IMR-90 (cell line): ENCODE measurements at regions not wholly inside any gene's neighbourhood (a gene's known extent, or its start where the extent isn't known, plus 50 kb on each side); places are given as distances from the start of the nearest gene placed in this dataset.
"Not testable (repeated sequence)": the region's sequence is repeated elsewhere in the genome, so short reads cannot be mapped to it uniquely, and the experiment has no call there.

Experiments used
- ATAC-seq: fragments of 200-7000 bp; cut with Tn5 transposase; 2 replicates; pipeline ENCODE4 v1.9.1; 2020; ENCODE audit warnings: low read depth, mild to moderate bottlenecking, moderate library complexity
- BruUV-seq: library from RNA; stranded (reverse); fragments of 400-500 nt; replicated peaks from 2 replicates; lab custom pipeline; 2021; lab: Mats Ljungman, UMichigan
- CTCF ChIA-PET: fragments of 300-600 bp; formaldehyde crosslinking; extraction: SDS; loops from one replicate; lab custom pipeline; 2021; ENCODE audit warnings: antibody characterized with exemption; lab: Yijun Ruan, JAX
- POLR2A ChIA-PET: fragments of 300-600 bp; sonication (Branson Sonifier 250); formaldehyde crosslinking; loops from one replicate; lab custom pipeline; 2022; ENCODE audit warnings: antibody characterized with exemption; ENCODE audit not compliant: unreplicated experiment; lab: Charles Lee
- DNase-seq: peaks from one replicate; pipeline ENCODE4 v3.0.0; 2013
- H2AFZ ChIP-seq: replicated peaks from 2 replicates; pipeline ENCODE3; 2013; ENCODE audit warnings: low read length, mild to moderate bottlenecking; ENCODE audit not compliant: poor library complexity
- H2AK5ac ChIP-seq: 2 replicates; pipeline ENCODE4 v1.6.1; 2013; ENCODE audit warnings: low read depth, low read length, inconsistent platforms
- H2AK9ac ChIP-seq: replicated peaks from 2 replicates; pipeline ENCODE3; 2013; ENCODE audit warnings: mild to moderate bottlenecking, low read depth, low read length, moderate library complexity; ENCODE audit not compliant: poor library complexity
- H2BK120ac ChIP-seq: 2 replicates; pipeline ENCODE4 v1.6.1; 2013; ENCODE audit warnings: low read depth, low read length, inconsistent platforms
- H2BK15ac ChIP-seq: 3 replicates; pipeline ENCODE4 v1.6.1; 2013; ENCODE audit warnings: low read depth, low read length, inconsistent platforms
- H2BK20ac ChIP-seq: 2 replicates; pipeline ENCODE4 v1.6.1; 2013; ENCODE audit warnings: low read depth, mild to moderate bottlenecking, inconsistent platforms, low read length, moderate library complexity
- H2BK5ac ChIP-seq: 2 replicates; pipeline ENCODE4 v1.6.1; 2013; ENCODE audit warnings: mild to moderate bottlenecking, low read depth, low read length, inconsistent platforms; ENCODE audit not compliant: poor library complexity, severe bottlenecking
- H3K14ac ChIP-seq: replicated peaks from 2 replicates; pipeline ENCODE4 v1.6.1; 2013; ENCODE audit warnings: low read depth, low read length, inconsistent platforms
- H3K18ac ChIP-seq: 2 replicates; pipeline ENCODE4 v1.6.1; 2013; ENCODE audit warnings: low read depth, low read length, control low read depth
- H3K23ac ChIP-seq: 2 replicates; pipeline ENCODE4 v1.6.1; 2013; ENCODE audit warnings: low read depth, low read length, inconsistent platforms
- H3K27ac ChIP-seq: 2 replicates; pipeline ENCODE4 v1.5.1; 2013; ENCODE audit warnings: mild to moderate bottlenecking, control low read depth, low read length; ENCODE audit not compliant: insufficient read depth
- H3K27me3 ChIP-seq: 2 replicates; pipeline ENCODE4 v1.6.1; 2013; ENCODE audit warnings: low read length; ENCODE audit not compliant: control insufficient read depth, insufficient read depth
- H3K36me3 ChIP-seq: 2 replicates; pipeline ENCODE4 v1.6.1; 2013; ENCODE audit warnings: low read length, mixed read lengths; ENCODE audit not compliant: control insufficient read depth, insufficient read depth
- H3K4ac ChIP-seq: 2 replicates; pipeline ENCODE4 v1.6.1; 2013; ENCODE audit warnings: low read depth, low read length, inconsistent platforms
- H3K4me1 ChIP-seq: 2 replicates; pipeline ENCODE4 v1.6.1; 2013; ENCODE audit warnings: low read length, mixed read lengths; ENCODE audit not compliant: control insufficient read depth, insufficient read depth
- H3K4me2 ChIP-seq: 2 replicates; pipeline ENCODE4 v1.6.1; 2013; ENCODE audit warnings: low read depth, mild to moderate bottlenecking, control low read depth, low read length, moderate library complexity
- H3K4me3 ChIP-seq: 2 replicates; pipeline ENCODE4 v1.5.1; 2013; ENCODE audit warnings: low read depth, mild to moderate bottlenecking, control low read depth, low read length, moderate library complexity; ENCODE audit not compliant: insufficient read depth
- H3K56ac ChIP-seq: 2 replicates; pipeline ENCODE4 v1.6.1; 2013; ENCODE audit warnings: low read length, inconsistent platforms; ENCODE audit not compliant: insufficient read depth; ENCODE audit errors: extremely low read depth
- H3K79me1 ChIP-seq, 2 experiments: 2 replicates each; pipeline ENCODE4 v1.6.1; 2013; ENCODE audit warnings: low read length in 2 of 2, inconsistent platforms in 1 of 2, low read depth in 1 of 2
- H3K9ac ChIP-seq: 2 replicates; pipeline ENCODE4 v1.6.1; 2013; ENCODE audit warnings: low read depth, low read length, control low read depth
- H3K9me1 ChIP-seq: 2 replicates; pipeline ENCODE4 v1.6.1; 2013; ENCODE audit warnings: low read length, inconsistent platforms; ENCODE audit not compliant: insufficient read depth
- H3K9me3 ChIP-seq: 2 replicates; pipeline ENCODE4 v1.6.1; 2013; ENCODE audit warnings: low read length; ENCODE audit not compliant: control insufficient read depth, insufficient read depth
- H4K20me1 ChIP-seq: 2 replicates; pipeline ENCODE4 v1.6.1; 2013; ENCODE audit warnings: low read length, inconsistent platforms; ENCODE audit not compliant: insufficient read depth
- H4K5ac ChIP-seq: 2 replicates; pipeline ENCODE4 v1.6.1; 2013; ENCODE audit warnings: mild to moderate bottlenecking, low read depth, low read length, control low read depth
- H4K8ac ChIP-seq, 2 experiments: 2 replicates each; pipeline ENCODE4 v1.6.1; 2013; ENCODE audit warnings: low read depth in 2 of 2, low read length in 2 of 2, control low read depth in 1 of 2, inconsistent platforms in 1 of 2
- H4K91ac ChIP-seq: 2 replicates; pipeline ENCODE4 v1.6.1; 2013; ENCODE audit warnings: low read depth, low read length, inconsistent platforms; ENCODE audit not compliant: insufficient read depth
- MXI1 ChIP-seq: IDR thresholded peaks from 2 replicates; pipeline ENCODE4 v1.6.1; 2012; ENCODE audit warnings: low read depth, mild to moderate bottlenecking, low read length, moderate library complexity, borderline replicate concordance
- POLR2A ChIP-seq: IDR thresholded peaks from 2 replicates; pipeline ENCODE4 v1.6.1; 2012; ENCODE audit warnings: mild to moderate bottlenecking, low read depth, low read length
- SMC3 ChIP-seq: fragments of 150-350 bp; IDR thresholded peaks from 2 replicates; pipeline ENCODE4 v1.6.1; 2016; ENCODE audit warnings: low read depth, mild to moderate bottlenecking, antibody characterized with exemption, low read length, moderate library complexity
- USF2 ChIP-seq: fragments of 150-350 bp; IDR thresholded peaks from 2 replicates; pipeline ENCODE4 v1.6.1; 2017; ENCODE audit warnings: mild to moderate bottlenecking, antibody characterized with exemption, low read length, low read depth
- WGBS, 2 experiments: methylation state at CpG; one replicate each; pipeline versions ENCODE4 v1.1.5 to v1.1.7; 2013; ENCODE audit warnings: missing lambda C conversion rate in 2 of 2; ENCODE audit not compliant: insufficient read length in 1 of 2; ENCODE audit errors: extremely low coverage in 2 of 2; 5-methylcytosine and 5-hydroxymethylcytosine counted together
- dilution Hi-C: fragments of 300-500 bp; cut with HindIII; formaldehyde crosslinking; loops from one replicate; pipeline ENCODE4 v1.14.3; 2018; ENCODE audit warnings: low sequenced_read_pairs; ENCODE audit not compliant: unreplicated experiment
- in situ Hi-C: fragments of 300-500 bp; cut with MboI; formaldehyde crosslinking; loops from 3 replicates; pipeline ENCODE4 v1.14.3; 2019; ENCODE audit warnings: low sequenced_read_pairs, inconsistent platforms, mixed read lengths
- intact Hi-C: fragments of 100-400 bp; cut with micrococcal nuclease; formaldehyde crosslinking; loops from 2 replicates; pipeline ENCODE4 v1.10.0; 2022
- TF ChIP-seq, protein P1 (sequence below): fragments of 150-350 bp; IDR thresholded peaks from 2 replicates; pipeline ENCODE4 v1.6.1; 2016; ENCODE audit warnings: low read depth, mild to moderate bottlenecking, low read length, moderate library complexity, borderline replicate concordance

DNA sequence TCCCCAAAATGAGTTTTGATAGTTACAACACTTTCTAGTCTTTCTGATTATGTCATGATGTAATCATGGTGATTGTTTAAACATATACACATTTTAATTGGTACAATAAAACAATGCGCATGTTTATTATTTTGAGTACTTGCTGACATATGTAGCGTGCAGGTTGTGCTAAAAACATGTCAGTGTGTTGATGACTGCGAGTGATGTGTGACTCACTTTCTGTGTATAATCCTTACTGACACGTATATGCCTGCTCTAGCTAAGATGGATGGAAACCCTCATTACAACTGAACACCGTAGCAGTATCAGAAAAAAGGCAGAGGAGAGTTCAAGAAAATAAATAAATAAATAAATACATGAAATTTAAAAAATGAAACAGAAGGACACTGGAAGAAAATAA is 1552.4 kb upstream of the FLRT2 start:
- Histone ChIP-seq H3K79me1 (no peaks in the 10 kb centered on the region), H2AFZ (no peak overlapping the region), H4K8ac (no peak overlapping the region), H3K36me3 (no peaks in the 10 kb centered on the region), H4K91ac (no peak overlapping the region), H3K14ac (no peak overlapping the region), H4K5ac (no peak overlapping the region; the same call in 1 of the 2 replicates), H3K56ac (no peak overlapping the region), H3K4me3 (no peak overlapping the region), H2BK20ac (no peak overlapping the region), H3K23ac (no peak overlapping the region), H3K9me1 (no peaks in the 10 kb centered on the region), H2AK5ac (no peak overlapping the region), H2AK9ac (no peak overlapping the region), H2BK5ac (no peak overlapping the region), H3K9ac (no peak overlapping the region), H2BK15ac (no peak overlapping the region; the same call in 2 of the 3 replicates), H2BK120ac (no peak overlapping the region), H3K4me1 (peaks cover 9% of the 10 kb centered on the region), H3K27me3 (no peaks in the 10 kb centered on the region), H3K4me2 (no peak overlapping the region), H3K9me3 (no peaks in the 10 kb centered on the region), H3K27ac (no peak overlapping the region), H4K20me1 (no peaks in the 10 kb centered on the region), H3K4ac (no peak overlapping the region), H3K18ac (peak overlapping the region; percentile 51; the same call in 1 of the 2 replicates)
- intact Hi-C loops, result no loop called here
- DNase-seq (no peak), ATAC-seq (no peak)
- in situ Hi-C loops, result no loop called here
- BruUV-seq, result no TSS peak
- TF ChIP-seq, protein P1, sequence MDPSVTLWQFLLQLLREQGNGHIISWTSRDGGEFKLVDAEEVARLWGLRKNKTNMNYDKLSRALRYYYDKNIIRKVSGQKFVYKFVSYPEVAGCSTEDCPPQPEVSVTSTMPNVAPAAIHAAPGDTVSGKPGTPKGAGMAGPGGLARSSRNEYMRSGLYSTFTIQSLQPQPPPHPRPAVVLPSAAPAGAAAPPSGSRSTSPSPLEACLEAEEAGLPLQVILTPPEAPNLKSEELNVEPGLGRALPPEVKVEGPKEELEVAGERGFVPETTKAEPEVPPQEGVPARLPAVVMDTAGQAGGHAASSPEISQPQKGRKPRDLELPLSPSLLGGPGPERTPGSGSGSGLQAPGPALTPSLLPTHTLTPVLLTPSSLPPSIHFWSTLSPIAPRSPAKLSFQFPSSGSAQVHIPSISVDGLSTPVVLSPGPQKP, result no peak
- TF ChIP-seq POLR2A (no peak), USF2 (no peak), MXI1 (no peak), SMC3 (no peak)
- ChIA-PET CTCF (no interaction called here), POLR2A (interaction anchor here (0.7 kb wide), 1 partner anchor 630 kb away, joined by 16 read pairs; no protein-coding TSS in a partner anchor)
- WGBS, 2 experiments, result no CpG with 5 or more reads among the region's 5 CpGs
- dilution Hi-C loops, result no loop called here

GRCh38 chr14:83981676-83982258 is 1548.2 kb upstream of the FLRT2 start:
- DNase-seq, H2BK120ac ChIP-seq, H3K56ac ChIP-seq, intact Hi-C loops, dilution Hi-C loops, H3K18ac ChIP-seq, H2BK20ac ChIP-seq, H3K4me3 ChIP-seq, H3K27me3 ChIP-seq, BruUV-seq, H2BK5ac ChIP-seq, H3K23ac ChIP-seq, H3K9me3 ChIP-seq, H3K14ac ChIP-seq, H4K20me1 ChIP-seq, H4K5ac ChIP-seq, H2AK5ac ChIP-seq, H4K8ac ChIP-seq, H3K36me3 ChIP-seq, H4K91ac ChIP-seq, H3K4me2 ChIP-seq, H2BK15ac ChIP-seq, H2AFZ ChIP-seq, H3K9me1 ChIP-seq, H2AK9ac ChIP-seq, H3K4me1 ChIP-seq, H3K9ac ChIP-seq, in situ Hi-C loops, POLR2A ChIA-PET, H3K4ac ChIP-seq, ATAC-seq, H3K79me1 ChIP-seq, H3K27ac ChIP-seq: not testable (repeated sequence)
- WGBS, 2 experiments, result no CpG with 5 or more reads among the region's 3 CpGs
- CTCF ChIA-PET, result interaction anchor here (0.6 kb wide), 1 partner anchor 13 kb away, joined by 3 read pairs; no protein-coding TSS in a partner anchor
